Duodenal mucosa (tissue), 2 donors: ENCODE measurements at regions not wholly inside any gene's neighbourhood (a gene's known extent, or its start where the extent isn't known, plus 50 kb on each side); places are given as distances from the start of the nearest gene placed in this dataset.
"Not testable (repeated sequence)": the region's sequence is repeated elsewhere in the genome, so short reads cannot be mapped to it uniquely, and the experiment has no call there.

Source experiments
- H3K27ac ChIP-seq: one replicate; pipeline ENCODE4 v1.7.0; 2013; ENCODE audit warnings: low read depth, low read length
- H3K27me3 ChIP-seq, 2 donors: one replicate each; pipeline ENCODE4 v1.7.0; 2013; ENCODE audit warnings: low read length in 2 of 2, control low read depth in 1 of 2; ENCODE audit not compliant: insufficient read depth in 2 of 2, control insufficient read depth in 1 of 2
- H3K36me3 ChIP-seq, 2 donors: one replicate each; pipeline ENCODE4 v1.7.0; 2013; ENCODE audit warnings: low read length in 2 of 2, control low read depth in 1 of 2; ENCODE audit not compliant: insufficient read depth in 2 of 2, control insufficient read depth in 1 of 2
- H3K4me1 ChIP-seq, 2 donors: one replicate each; pipeline ENCODE4 v1.7.0; 2013; ENCODE audit warnings: low read length in 2 of 2, control low read depth in 1 of 2; ENCODE audit not compliant: insufficient read depth in 2 of 2, control insufficient read depth in 1 of 2
- H3K4me3 ChIP-seq, 2 donors: one replicate each; pipeline ENCODE4 v1.7.0; 2013; ENCODE audit warnings: low read length in 2 of 2, low read depth in 1 of 2
- H3K9ac ChIP-seq, 2 donors: one replicate each; pipeline ENCODE4 v1.7.0; 2013; ENCODE audit warnings: low read length in 2 of 2, low read depth in 1 of 2
- H3K9me3 ChIP-seq, 2 donors: one replicate each; pipeline ENCODE4 v1.7.0; 2013; ENCODE audit warnings: low read length in 2 of 2, control low read depth in 1 of 2; ENCODE audit not compliant: control insufficient read depth in 1 of 2

- not testable (repeated sequence) for H3K4me3 ChIP-seq, H3K4me1 ChIP-seq, H3K9me3 ChIP-seq, H3K36me3 ChIP-seq, H3K27ac ChIP-seq, H3K9ac ChIP-seq, H3K27me3 ChIP-seq
Observed at GRCh38 chr1:120513531-120513930, 98.7 kb downstream of the NBPF8 start.

- H3K9ac ChIP-seq, H3K27ac ChIP-seq, H3K4me3 ChIP-seq, H3K36me3 ChIP-seq, H3K4me1 ChIP-seq, H3K27me3 ChIP-seq, H3K9me3 ChIP-seq: not testable (repeated sequence)
Observed at GRCh38 chr1:120519196-120519595, 104.4 kb downstream of the NBPF8 start.

- not testable (repeated sequence) for H3K4me3 ChIP-seq, H3K9ac ChIP-seq, H3K9me3 ChIP-seq, H3K27ac ChIP-seq, H3K4me1 ChIP-seq, H3K27me3 ChIP-seq, H3K36me3 ChIP-seq
Observed at GRCh38 chr1:120524416-120524815, 109.6 kb downstream of the NBPF8 start.

- not testable (repeated sequence) for H3K9me3 ChIP-seq, H3K4me1 ChIP-seq, H3K27ac ChIP-seq, H3K36me3 ChIP-seq, H3K27me3 ChIP-seq, H3K4me3 ChIP-seq, H3K9ac ChIP-seq
Observed at GRCh38 chr1:120525386-120525785, 110.6 kb downstream of the NBPF8 start.

- H3K27ac ChIP-seq: not testable (repeated sequence)
Observed at GRCh38 chr1:120529475-120530089, 114.7 kb downstream of the NBPF8 start.

GRCh38 chr1:120531455-120531854 is 116.6 kb downstream of the NBPF8 start:
- H3K9ac ChIP-seq, H3K4me3 ChIP-seq, H3K36me3 ChIP-seq, H3K9me3 ChIP-seq, H3K27me3 ChIP-seq, H3K27ac ChIP-seq, H3K4me1 ChIP-seq: not testable (repeated sequence)

More at GRCh38 chr1:120529475-120530089, 114.7 kb downstream of the NBPF8 start:
- H3K9ac ChIP-seq, H3K4me3 ChIP-seq, H3K27me3 ChIP-seq, H3K36me3 ChIP-seq, H3K9me3 ChIP-seq, H3K4me1 ChIP-seq: not testable (repeated sequence)

- H3K4me1 ChIP-seq, H3K36me3 ChIP-seq, H3K9ac ChIP-seq, H3K27ac ChIP-seq, H3K9me3 ChIP-seq, H3K27me3 ChIP-seq, H3K4me3 ChIP-seq: not testable (repeated sequence)
Observed at GRCh38 chr1:120534361-120535047, 119.7 kb downstream of the NBPF8 start.

- H3K9ac ChIP-seq, H3K4me3 ChIP-seq, H3K4me1 ChIP-seq, H3K9me3 ChIP-seq, H3K36me3 ChIP-seq, H3K27me3 ChIP-seq, H3K27ac ChIP-seq: not testable (repeated sequence)
Observed at GRCh38 chr1:120535052-120535451, 120.2 kb downstream of the NBPF8 start.

GRCh38 chr1:120541394-120541793 is 126.6 kb downstream of the NBPF8 start:
- H3K27me3 ChIP-seq, H3K9ac ChIP-seq, H3K36me3 ChIP-seq, H3K27ac ChIP-seq, H3K4me1 ChIP-seq, H3K9me3 ChIP-seq, H3K4me3 ChIP-seq: not testable (repeated sequence)

GRCh38 chr1:120542365-120542764 is 127.5 kb downstream of the NBPF8 start:
- not testable (repeated sequence) for H3K9ac ChIP-seq, H3K4me3 ChIP-seq, H3K9me3 ChIP-seq, H3K27me3 ChIP-seq, H3K4me1 ChIP-seq, H3K36me3 ChIP-seq, H3K27ac ChIP-seq

- not testable (repeated sequence) for H3K4me1 ChIP-seq, H3K36me3 ChIP-seq, H3K4me3 ChIP-seq, H3K27me3 ChIP-seq, H3K9ac ChIP-seq, H3K27ac ChIP-seq, H3K9me3 ChIP-seq
Observed at GRCh38 chr1:120542940-120543339, 128.1 kb downstream of the NBPF8 start.
